ENCODE measurements at regions not wholly inside any gene's neighbourhood (a gene's known extent, or its start where the extent isn't known, plus 50 kb on each side); places are given as distances from the start of the nearest gene placed in this dataset.

DNA sequence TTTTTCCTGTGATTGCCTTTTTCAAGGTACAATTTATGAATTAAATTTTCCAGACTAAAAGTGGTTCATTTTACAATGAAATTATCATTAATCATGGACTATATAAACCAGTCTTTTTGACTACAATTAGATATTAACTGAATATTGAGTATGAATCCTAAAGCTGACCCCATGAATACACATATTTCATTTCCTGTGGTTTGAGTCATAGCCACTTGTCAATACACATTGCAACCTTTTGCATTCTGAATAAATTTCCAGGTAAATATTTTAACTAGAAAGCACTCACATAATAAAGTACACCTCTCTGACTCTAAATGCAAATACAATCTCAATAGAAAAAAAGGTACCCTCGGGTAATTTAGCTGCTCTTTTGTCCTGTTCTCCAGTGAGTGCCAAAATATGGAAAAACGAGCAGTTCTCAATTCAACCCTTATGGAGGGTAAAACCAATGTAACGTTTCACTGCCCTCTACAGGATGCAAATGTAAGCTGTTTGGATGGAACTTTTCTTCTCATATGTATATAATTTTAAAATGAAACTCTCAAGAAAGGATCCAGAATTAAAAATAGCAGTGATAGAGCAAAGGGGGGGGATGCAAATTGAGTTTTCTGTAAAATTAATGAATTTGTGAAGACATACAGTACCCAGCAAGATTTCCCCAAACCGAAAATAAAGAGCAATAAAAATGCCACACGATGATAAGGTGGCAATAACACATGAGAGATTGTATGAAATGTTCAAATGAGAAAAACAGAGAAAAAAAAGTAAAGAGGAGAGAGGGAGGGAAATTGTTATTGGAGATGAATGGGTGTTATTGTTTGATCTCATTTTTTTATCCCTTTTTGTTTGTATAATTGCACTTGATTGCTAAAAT is 1795.7 kb upstream of the PIK3C3 start:
- TF ChIP-seq CTCF (IDR thresholded peaks at IDR 0.05 in 8 of 11, conservative IDR thresholded peaks at IDR 0.05 in 3 of 11) = no peak
- TF ChIP-seq POLR2AphosphoS5 (IDR thresholded peaks at IDR 0.05) = no peak
- TF ChIP-seq POLR2A (IDR thresholded peaks at IDR 0.05) = no peak
